PC-3 (cell line): ENCODE measurements at regions not wholly inside any gene's neighbourhood (a gene's known extent, or its start where the extent isn't known, plus 50 kb on each side); places are given as distances from the start of the nearest gene placed in this dataset.

Experiments
- ATAC-seq: fragments of 200-7000 bp; cut with Tn5 transposase; 2 replicates; pipeline ENCODE4 v1.9.1; 2020; ENCODE audit warnings: mild to moderate bottlenecking, moderate library complexity
- BruUV-seq: library from RNA; stranded (reverse); fragments of 400-500 nt; replicated peaks from 2 replicates; lab custom pipeline; 2021; lab: Mats Ljungman, UMichigan
- CTCF ChIA-PET: fragments of 300-600 bp; sonication (Branson Sonifier 250); formaldehyde crosslinking; loops from one replicate; lab custom pipeline; 2022; ENCODE audit warnings: antibody characterized with exemption; lab: Charles Lee
- POLR2A ChIA-PET: fragments of 300-600 bp; sonication (Branson Sonifier 250); formaldehyde crosslinking; loops from one replicate; lab custom pipeline; 2022; ENCODE audit warnings: antibody characterized with exemption; ENCODE audit not compliant: unreplicated experiment; lab: Charles Lee
- DNase-seq: peaks from one replicate; pipeline ENCODE4 v3.0.0-alpha.2; 2015
- H2AFZ ChIP-seq: fragments of 300-600 bp; sonication (generic); 2 replicates; pipeline ENCODE4 v1.6.0; 2016; ENCODE audit warnings: antibody characterized with exemption, low read length
- H3F3A ChIP-seq: fragments of 300-600 bp; sonication (generic); one replicate; pipeline ENCODE4 v1.6.0; 2017; ENCODE audit warnings: antibody characterized with exemption, low read length, control low read depth, mild to moderate bottlenecking; ENCODE audit not compliant: unreplicated experiment
- H3K27ac ChIP-seq: fragments of 300-600 bp; sonication (generic); 2 replicates; pipeline ENCODE4 v1.5.1; 2016; ENCODE audit warnings: mild to moderate bottlenecking, low read length
- H3K27me3 ChIP-seq: fragments of 300-600 bp; sonication (generic); 2 replicates; pipeline ENCODE4 v1.6.1; 2016; ENCODE audit warnings: low read length, mixed read lengths
- H3K36me3 ChIP-seq: fragments of 300-600 bp; sonication (generic); 2 replicates; pipeline ENCODE4 v1.6.1; 2016; ENCODE audit warnings: low read depth, mixed run types, low read length, mixed read lengths
- H3K4me1 ChIP-seq: fragments of 300-600 bp; sonication (generic); 2 replicates; pipeline ENCODE4 v1.5.1; 2016; ENCODE audit warnings: low read length; ENCODE audit not compliant: insufficient read depth
- H3K4me2 ChIP-seq: fragments of 300-600 bp; sonication (generic); 2 replicates; pipeline ENCODE4 v1.6.0; 2016; ENCODE audit warnings: low read length
- H3K4me3 ChIP-seq: fragments of 300-600 bp; sonication (generic); 2 replicates; pipeline ENCODE4 v1.5.1; 2016; ENCODE audit warnings: mild to moderate bottlenecking, low read length, mixed read lengths
- H3K79me2 ChIP-seq: fragments of 300-600 bp; sonication (generic); 2 replicates; pipeline ENCODE4 v1.6.1; 2017; ENCODE audit warnings: low read length, mixed read lengths
- H3K9ac ChIP-seq: fragments of 300-600 bp; sonication (generic); 2 replicates; pipeline ENCODE4 v1.6.0; 2016; ENCODE audit warnings: mild to moderate bottlenecking, low read length
- H3K9me2 ChIP-seq: fragments of 300-600 bp; sonication (generic); replicated peaks from 2 replicates; pipeline ENCODE4 v1.6.1; 2016; ENCODE audit warnings: mixed run types, low read length, mixed read lengths
- H3K9me3 ChIP-seq: fragments of 300-600 bp; sonication (generic); 2 replicates; pipeline ENCODE4 v1.6.1; 2016; ENCODE audit warnings: low read length, mixed read lengths
- H4K20me1 ChIP-seq: fragments of 300-600 bp; sonication (generic); 2 replicates; pipeline ENCODE4 v1.6.1; 2016; ENCODE audit warnings: low read length, mixed read lengths
- EZH2 ChIP-seq: fragments of 300-600 bp; sonication (generic); IDR thresholded peaks from one replicate; pipeline ENCODE4 v1.6.1; 2017; ENCODE audit warnings: antibody characterized with exemption, mild to moderate bottlenecking, low read length; ENCODE audit not compliant: unreplicated experiment
- EZH2phosphoT487 ChIP-seq: fragments of 300-600 bp; sonication (generic); IDR thresholded peaks from 2 replicates; pipeline ENCODE4 v1.6.1; 2018; ENCODE audit warnings: mild to moderate bottlenecking, antibody characterized with exemption, low read length, borderline replicate concordance
- intact Hi-C: fragments of 100-400 bp; cut with micrococcal nuclease; formaldehyde crosslinking; loops from 2 replicates; pipeline ENCODE4 v1.9.0; 2023
- TF ChIP-seq, protein P1 (sequence below): fragments of 300-600 bp; sonication (generic); conservative IDR thresholded peaks from 2 replicates; pipeline ENCODE4 v1.5.1; 2017; ENCODE audit warnings: antibody characterized with exemption, low read depth, mild to moderate bottlenecking, low read length

- Histone ChIP-seq H3K4me1 (no peaks in the 10 kb centered on the region), H3K4me2 (no peak overlapping the region), H2AFZ (no peak overlapping the region), H3K9me3 (no peaks in the 10 kb centered on the region), H4K20me1 (no peaks in the 10 kb centered on the region), H3K27ac (no peak overlapping the region), H3K36me3 (no peaks in the 10 kb centered on the region), H3K27me3 (no peaks in the 10 kb centered on the region), H3K4me3 (no peak overlapping the region), H3K9me2 (no peaks in the 10 kb centered on the region), H3K79me2 (no peaks in the 10 kb centered on the region), H3F3A (no peaks in the 10 kb centered on the region), H3K9ac (no peak overlapping the region)
- POLR2A ChIA-PET: no interaction called here
- DNase-seq (no peak), ATAC-seq (no peak)
- CTCF ChIA-PET: no interaction called here
- no TSS peak for BruUV-seq
- TF ChIP-seq EZH2phosphoT487: no peak
- TF ChIP-seq, protein P1, sequence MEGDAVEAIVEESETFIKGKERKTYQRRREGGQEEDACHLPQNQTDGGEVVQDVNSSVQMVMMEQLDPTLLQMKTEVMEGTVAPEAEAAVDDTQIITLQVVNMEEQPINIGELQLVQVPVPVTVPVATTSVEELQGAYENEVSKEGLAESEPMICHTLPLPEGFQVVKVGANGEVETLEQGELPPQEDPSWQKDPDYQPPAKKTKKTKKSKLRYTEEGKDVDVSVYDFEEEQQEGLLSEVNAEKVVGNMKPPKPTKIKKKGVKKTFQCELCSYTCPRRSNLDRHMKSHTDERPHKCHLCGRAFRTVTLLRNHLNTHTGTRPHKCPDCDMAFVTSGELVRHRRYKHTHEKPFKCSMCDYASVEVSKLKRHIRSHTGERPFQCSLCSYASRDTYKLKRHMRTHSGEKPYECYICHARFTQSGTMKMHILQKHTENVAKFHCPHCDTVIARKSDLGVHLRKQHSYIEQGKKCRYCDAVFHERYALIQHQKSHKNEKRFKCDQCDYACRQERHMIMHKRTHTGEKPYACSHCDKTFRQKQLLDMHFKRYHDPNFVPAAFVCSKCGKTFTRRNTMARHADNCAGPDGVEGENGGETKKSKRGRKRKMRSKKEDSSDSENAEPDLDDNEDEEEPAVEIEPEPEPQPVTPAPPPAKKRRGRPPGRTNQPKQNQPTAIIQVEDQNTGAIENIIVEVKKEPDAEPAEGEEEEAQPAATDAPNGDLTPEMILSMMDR: no peak
- no peak for TF ChIP-seq EZH2
- intact Hi-C loops: no loop called here
These were observed 164.2 kb upstream of the ARG1 start for GRCh38 chr6:131408811-131409210.

- H3K36me3 ChIP-seq: no peaks in the 10 kb centered on the region
- H3F3A ChIP-seq: no peaks in the 10 kb centered on the region
- H3K9me3 ChIP-seq: no peaks in the 10 kb centered on the region
- H3K9me2 ChIP-seq: no peaks in the 10 kb centered on the region
- H3K27me3 ChIP-seq: no peaks in the 10 kb centered on the region
- no peaks in the 10 kb centered on the region for H4K20me1 ChIP-seq
- no peak overlapping the region for H3K4me3 ChIP-seq
- H2AFZ ChIP-seq: no peak overlapping the region
- ChIA-PET CTCF (no interaction called here), POLR2A (no interaction called here)
- DNase-seq (no peak), ATAC-seq (no peak)
- BruUV-seq: no TSS peak
- intact Hi-C loops: no loop called here
- no peak overlapping the region for H3K27ac ChIP-seq
- H3K4me2 ChIP-seq: no peak overlapping the region
- H3K9ac ChIP-seq: no peak overlapping the region
- H3K79me2 ChIP-seq: no peaks in the 10 kb centered on the region
- H3K4me1 ChIP-seq: no peaks in the 10 kb centered on the region
- TF ChIP-seq EZH2 (no peak), EZH2phosphoT487 (no peak)
- TF ChIP-seq, protein P1: no peak
These were observed 162.2 kb upstream of the ARG1 start for GRCh38 chr6:131410785-131411184.

GRCh38 chr6:131412960-131413830 is 159.8 kb upstream of the ARG1 start:
- BruUV-seq: no TSS peak

More at GRCh38 chr6:131412960-131413830, 159.8 kb upstream of the ARG1 start:
- POLR2A ChIA-PET: no interaction called here
- intact Hi-C loops: no loop called here
- Histone ChIP-seq H3K27me3 (no peaks in the 10 kb centered on the region), H3K9me2 (no peaks in the 10 kb centered on the region), H2AFZ (no peak overlapping the region), H3K9ac (no peak overlapping the region), H3K36me3 (no peaks in the 10 kb centered on the region), H4K20me1 (no peaks in the 10 kb centered on the region), H3F3A (no peaks in the 10 kb centered on the region), H3K4me3 (no peak overlapping the region), H3K79me2 (no peaks in the 10 kb centered on the region), H3K4me1 (no peaks in the 10 kb centered on the region), H3K9me3 (no peaks in the 10 kb centered on the region), H3K27ac (no peak overlapping the region), H3K4me2 (no peak overlapping the region)
- TF ChIP-seq, protein P1: no peak
- TF ChIP-seq EZH2 (no peak), EZH2phosphoT487 (no peak)
- DNase-seq (no peak), ATAC-seq (no peak)
- CTCF ChIA-PET: no interaction called here
